Mucosa of descending colon (tissue), 3 donors: ENCODE measurements at regions not wholly inside any gene's neighbourhood (a gene's known extent, or its start where the extent isn't known, plus 50 kb on each side); places are given as distances from the start of the nearest gene placed in this dataset.

Source experiments
- ATAC-seq: fragments of 200-7000 bp; cut with Tn5 transposase; one replicate; pipeline ENCODE4 v1.9.1; 2020; ENCODE audit warnings: mild to moderate bottlenecking, moderate library complexity
- DNase-seq, 3 donors: peaks; one replicate each; pipeline ENCODE4 v3.0.0-alpha.2; 2020
- H3K36me3 ChIP-seq: fragments of 200-600 bp; one replicate; pipeline ENCODE4 v1.8.0; 2021; ENCODE audit warnings: low read depth, mild to moderate bottlenecking
- H3K4me1 ChIP-seq: fragments of 200-600 bp; one replicate; pipeline ENCODE4 v1.8.0; 2021; ENCODE audit warnings: low read depth, mild to moderate bottlenecking
- H3K4me3 ChIP-seq: fragments of 200-600 bp; one replicate; pipeline ENCODE4 v1.8.0; 2021; ENCODE audit warnings: mild to moderate bottlenecking
- H3K9me3 ChIP-seq: fragments of 200-600 bp; one replicate; pipeline ENCODE4 v1.8.0; 2021; ENCODE audit warnings: mild to moderate bottlenecking
- intact Hi-C, 2 donors: fragments of 100-400 bp; cut with DNase I in 1 of 2; cut with micrococcal nuclease in 1 of 2; formaldehyde crosslinking; loops; one replicate each; pipeline versions ENCODE4 v1.11.0 to v1.11.1; 2022; cut with DNase I, micrococcal nuclease
- TF ChIP-seq, protein P1 (sequence below): fragments of 200-600 bp; IDR thresholded peaks from one replicate; pipeline ENCODE4 v1.8.0; 2022; ENCODE audit warnings: antibody characterized with exemption, mild to moderate bottlenecking
- donor health status: DM: no; HTN: no; CAD: no; lungs with moderate emphysema.
- donor health status: DM: no; HTN: no; CAD: no.
- donor health status: DM: no; HTN: yes; CAD: no.

DNA sequence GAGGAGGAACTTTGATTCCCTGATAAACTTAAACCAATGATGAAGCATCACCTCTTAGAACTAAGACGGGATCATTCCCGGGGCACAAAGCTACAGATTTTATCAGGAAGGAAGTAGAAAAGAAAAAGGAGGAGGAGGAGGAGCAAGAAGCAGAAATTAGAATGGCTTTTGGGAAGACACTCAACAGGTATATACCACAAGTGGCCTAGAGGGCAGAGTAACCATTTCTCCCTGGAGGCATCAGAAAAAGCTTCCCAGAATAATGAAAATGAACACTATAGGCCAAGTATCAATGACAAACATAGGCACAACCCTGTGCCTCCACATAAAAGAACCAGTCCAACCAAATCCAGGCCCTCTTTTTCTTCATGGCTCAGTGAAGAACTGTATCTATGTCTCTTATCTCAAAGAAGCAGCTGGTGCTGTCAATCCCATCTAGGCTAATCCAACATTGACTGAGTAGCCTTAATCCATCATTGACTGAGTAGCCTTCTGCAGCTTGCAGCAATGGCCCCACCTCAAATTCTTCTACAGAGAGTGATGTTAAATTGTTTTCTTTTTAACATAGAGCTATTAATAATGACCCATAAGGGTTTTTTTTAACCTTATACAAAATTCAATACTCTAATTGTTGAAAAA is 178.8 kb upstream of the KIF2A start:
- intact Hi-C loops: no loop called here
- TF ChIP-seq, protein P1, sequence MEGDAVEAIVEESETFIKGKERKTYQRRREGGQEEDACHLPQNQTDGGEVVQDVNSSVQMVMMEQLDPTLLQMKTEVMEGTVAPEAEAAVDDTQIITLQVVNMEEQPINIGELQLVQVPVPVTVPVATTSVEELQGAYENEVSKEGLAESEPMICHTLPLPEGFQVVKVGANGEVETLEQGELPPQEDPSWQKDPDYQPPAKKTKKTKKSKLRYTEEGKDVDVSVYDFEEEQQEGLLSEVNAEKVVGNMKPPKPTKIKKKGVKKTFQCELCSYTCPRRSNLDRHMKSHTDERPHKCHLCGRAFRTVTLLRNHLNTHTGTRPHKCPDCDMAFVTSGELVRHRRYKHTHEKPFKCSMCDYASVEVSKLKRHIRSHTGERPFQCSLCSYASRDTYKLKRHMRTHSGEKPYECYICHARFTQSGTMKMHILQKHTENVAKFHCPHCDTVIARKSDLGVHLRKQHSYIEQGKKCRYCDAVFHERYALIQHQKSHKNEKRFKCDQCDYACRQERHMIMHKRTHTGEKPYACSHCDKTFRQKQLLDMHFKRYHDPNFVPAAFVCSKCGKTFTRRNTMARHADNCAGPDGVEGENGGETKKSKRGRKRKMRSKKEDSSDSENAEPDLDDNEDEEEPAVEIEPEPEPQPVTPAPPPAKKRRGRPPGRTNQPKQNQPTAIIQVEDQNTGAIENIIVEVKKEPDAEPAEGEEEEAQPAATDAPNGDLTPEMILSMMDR: no peak
- Histone ChIP-seq H3K4me3 (no peak overlapping the region), H3K4me1 (no peaks in the 10 kb centered on the region), H3K36me3 (no peaks in the 10 kb centered on the region), H3K9me3 (no peaks in the 10 kb centered on the region)
- ATAC-seq: no peak
- DNase-seq: no peak

DNA sequence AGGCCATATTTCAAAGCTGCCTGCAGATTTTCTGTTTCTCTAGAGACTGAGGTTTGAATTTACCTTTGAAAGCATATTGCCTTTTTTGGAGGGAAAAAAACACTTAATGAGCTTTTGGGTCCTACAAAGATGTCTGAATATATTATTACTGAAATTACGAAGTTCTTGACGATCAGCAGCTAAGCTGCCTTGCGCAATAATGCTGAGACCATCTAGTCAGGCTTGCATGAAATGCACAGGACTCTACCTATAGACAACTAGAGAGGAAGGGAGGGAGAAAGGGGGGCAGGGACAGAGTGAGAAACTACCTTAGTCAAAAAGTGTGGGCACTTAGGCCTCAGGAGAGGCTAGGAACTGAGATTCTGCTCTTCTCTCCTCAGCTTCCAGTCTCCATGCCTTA is 175.9 kb upstream of the KIF2A start:
- ATAC-seq: no peak
- TF ChIP-seq, protein P1: no peak

DNA sequence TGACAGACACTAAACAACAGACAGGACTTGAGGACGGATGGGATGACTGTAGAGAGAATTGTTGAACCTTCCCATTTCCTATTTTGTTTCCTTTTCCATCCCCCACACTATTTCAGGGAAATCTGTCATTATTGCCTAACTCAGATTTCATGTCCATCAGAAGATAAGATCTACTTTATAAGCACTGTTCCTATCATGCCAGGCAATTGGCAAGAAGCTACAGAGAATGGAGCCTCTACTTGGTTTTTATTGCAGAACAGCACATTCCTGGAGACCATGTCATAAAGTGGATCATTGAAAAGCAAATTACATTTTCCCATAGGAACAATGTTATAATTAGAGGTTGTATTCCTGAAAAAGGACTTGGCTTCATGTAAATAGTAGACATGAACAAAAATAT is 173.7 kb upstream of the KIF2A start:
- Histone ChIP-seq H3K4me1 (no peaks in the 10 kb centered on the region), H3K36me3 (no peaks in the 10 kb centered on the region), H3K4me3 (no peak overlapping the region), H3K9me3 (no peaks in the 10 kb centered on the region)
- DNase-seq (no peak), ATAC-seq (no peak)
- intact Hi-C loops: no loop called here
- TF ChIP-seq, protein P1: no peak

More for the DNA sequence above, 175.9 kb upstream of the KIF2A start:
- Histone ChIP-seq H3K4me3 (no peak overlapping the region), H3K4me1 (no peaks in the 10 kb centered on the region), H3K36me3 (no peaks in the 10 kb centered on the region), H3K9me3 (no peaks in the 10 kb centered on the region)
- intact Hi-C loops: no loop called here
- no peak for DNase-seq

DNA sequence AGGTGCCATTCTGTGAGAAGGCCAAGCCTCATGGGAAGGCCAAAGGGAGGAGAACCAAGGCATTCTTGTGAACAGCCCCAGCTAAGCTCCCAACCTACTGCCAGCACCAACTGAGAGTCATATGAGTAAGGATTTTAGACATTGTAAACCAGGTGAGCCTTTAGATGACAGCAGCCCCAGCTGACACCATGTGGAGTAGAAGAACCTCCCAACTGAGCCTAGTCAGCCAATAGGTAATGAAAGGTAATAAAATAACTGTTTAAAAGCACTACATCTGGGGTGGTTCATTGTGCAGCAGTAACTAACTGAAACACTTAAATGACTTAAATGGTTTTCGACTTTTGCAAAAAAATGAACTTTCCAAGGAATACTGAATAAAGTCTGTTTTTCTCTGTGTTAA is 172.6 kb upstream of the KIF2A start:
- ATAC-seq (no peak), DNase-seq (no peak)
- Histone ChIP-seq H3K36me3 (no peaks in the 10 kb centered on the region), H3K4me1 (no peaks in the 10 kb centered on the region), H3K9me3 (no peaks in the 10 kb centered on the region), H3K4me3 (no peak overlapping the region)
- intact Hi-C loops: no loop called here
- TF ChIP-seq, protein P1: no peak

DNA sequence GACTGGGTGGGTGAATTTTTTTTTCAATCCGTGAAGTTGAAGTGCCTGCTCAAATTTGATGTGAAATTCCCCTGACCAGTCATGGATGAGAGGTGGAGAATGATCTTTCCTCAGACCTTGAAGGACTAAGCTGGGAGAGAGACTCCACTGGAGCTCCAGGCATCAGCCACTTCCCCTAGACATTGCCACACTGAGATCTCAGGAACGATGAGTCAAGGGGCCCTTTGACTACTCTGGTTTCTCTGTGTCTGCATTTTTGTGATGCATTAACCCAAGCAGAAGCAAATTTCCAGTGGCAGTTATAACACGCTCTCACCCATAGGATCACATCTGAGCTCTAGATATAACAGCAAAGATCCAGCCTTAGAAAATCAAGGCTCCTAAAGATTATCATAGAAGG is 171.2 kb upstream of the KIF2A start:
- Histone ChIP-seq H3K9me3 (no peaks in the 10 kb centered on the region), H3K4me3 (no peak overlapping the region), H3K4me1 (no peaks in the 10 kb centered on the region), H3K36me3 (no peaks in the 10 kb centered on the region)
- ATAC-seq (no peak), DNase-seq (no peak)
- TF ChIP-seq, protein P1: no peak
- intact Hi-C loops: no loop called here

DNA sequence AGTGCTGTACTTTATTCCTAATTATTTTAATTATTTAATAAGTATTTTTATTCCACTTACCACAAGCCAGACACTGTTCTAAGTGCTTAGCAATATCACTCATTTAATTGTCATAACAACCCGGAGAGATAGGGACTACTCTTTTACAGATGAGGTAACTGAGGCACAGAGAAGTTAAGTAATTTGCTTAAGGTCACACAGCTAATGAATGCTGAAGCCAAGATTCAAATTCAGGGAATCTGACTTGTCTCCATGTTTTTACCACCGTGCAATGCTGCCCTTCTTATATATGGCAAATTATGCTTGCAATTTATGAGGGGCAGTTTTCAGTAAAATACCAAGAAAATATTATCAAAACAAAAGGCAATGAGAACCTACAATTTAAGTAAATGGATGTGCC is 168.4 kb upstream of the KIF2A start:
- TF ChIP-seq, protein P1: no peak
- Histone ChIP-seq H3K9me3 (no peaks in the 10 kb centered on the region), H3K4me1 (no peaks in the 10 kb centered on the region), H3K36me3 (no peaks in the 10 kb centered on the region), H3K4me3 (no peak overlapping the region)
- DNase-seq (no peak), ATAC-seq (no peak)
- intact Hi-C loops: no loop called here
